HG03103 (cell line): ENCODE measurements at regions not wholly inside any gene's neighbourhood (a gene's known extent, or its start where the extent isn't known, plus 50 kb on each side); places are given as distances from the start of the nearest gene placed in this dataset.
"Not testable (repeated sequence)": the region's sequence is repeated elsewhere in the genome, so short reads cannot be mapped to it uniquely, and the experiment has no call there.

Source experiments
- ATAC-seq: cut with Tn5 transposase; IDR thresholded peaks from one replicate; pipeline ENCODE4 v1.9.1; 2021; ENCODE audit warnings: low read depth; ENCODE audit not compliant: unreplicated experiment

DNA sequence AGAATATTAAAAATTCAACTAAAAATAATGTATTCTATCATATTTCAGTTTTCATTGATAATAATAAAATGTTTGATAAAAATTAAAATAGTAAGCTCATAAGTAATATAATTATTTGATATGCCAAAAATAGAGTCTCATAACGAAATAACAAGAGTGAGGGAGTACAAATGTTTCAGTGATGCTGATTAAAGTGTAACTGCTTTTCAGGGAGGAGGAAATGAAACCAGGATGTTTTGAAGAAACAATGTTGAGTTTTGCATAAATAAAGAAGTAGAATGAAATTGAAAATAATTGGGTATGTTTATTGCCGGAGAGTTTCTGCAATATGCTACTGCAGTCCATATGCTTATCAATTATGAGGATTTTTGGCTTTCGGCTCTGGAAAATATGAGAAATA is 1159.8 kb upstream of the ADGRL2 start:
- peak; percentile 43 for ATAC-seq

DNA sequence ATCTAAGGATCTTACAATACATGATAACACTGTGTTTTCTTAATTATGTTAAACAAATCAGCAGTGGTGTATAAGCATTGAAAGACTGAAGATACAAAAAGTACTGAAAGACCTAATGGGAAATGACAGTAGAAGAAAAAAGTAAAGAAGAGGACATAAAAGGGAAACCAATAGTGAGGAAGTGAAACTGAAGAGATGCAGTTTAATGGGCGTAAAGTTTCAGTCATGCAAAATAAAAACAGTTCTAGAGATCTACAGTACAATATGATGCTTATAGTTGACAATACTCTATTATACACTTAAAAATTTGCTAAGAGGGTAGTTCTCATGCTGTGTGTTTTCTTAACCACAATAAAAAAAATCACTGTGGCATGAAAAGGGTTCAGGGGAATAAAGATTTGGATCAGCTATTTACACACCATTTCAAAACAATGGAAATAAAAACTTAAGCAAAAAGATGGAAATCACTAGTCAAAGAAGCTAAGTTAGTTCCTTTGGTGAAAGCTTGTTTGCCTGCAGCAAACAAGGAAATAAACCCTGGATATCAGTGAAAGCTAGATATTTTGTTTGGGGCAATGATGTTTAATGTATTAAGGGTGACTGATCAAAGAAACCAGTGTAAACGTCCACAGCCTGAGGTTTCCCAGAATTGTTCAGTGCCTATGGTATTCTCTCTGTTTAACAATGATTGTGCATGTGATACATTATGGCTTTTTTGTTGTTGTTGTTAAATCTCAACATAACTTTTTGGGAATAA is 1160.8 kb upstream of the ADGRL2 start:
- peak; percentile 98 for ATAC-seq

DNA sequence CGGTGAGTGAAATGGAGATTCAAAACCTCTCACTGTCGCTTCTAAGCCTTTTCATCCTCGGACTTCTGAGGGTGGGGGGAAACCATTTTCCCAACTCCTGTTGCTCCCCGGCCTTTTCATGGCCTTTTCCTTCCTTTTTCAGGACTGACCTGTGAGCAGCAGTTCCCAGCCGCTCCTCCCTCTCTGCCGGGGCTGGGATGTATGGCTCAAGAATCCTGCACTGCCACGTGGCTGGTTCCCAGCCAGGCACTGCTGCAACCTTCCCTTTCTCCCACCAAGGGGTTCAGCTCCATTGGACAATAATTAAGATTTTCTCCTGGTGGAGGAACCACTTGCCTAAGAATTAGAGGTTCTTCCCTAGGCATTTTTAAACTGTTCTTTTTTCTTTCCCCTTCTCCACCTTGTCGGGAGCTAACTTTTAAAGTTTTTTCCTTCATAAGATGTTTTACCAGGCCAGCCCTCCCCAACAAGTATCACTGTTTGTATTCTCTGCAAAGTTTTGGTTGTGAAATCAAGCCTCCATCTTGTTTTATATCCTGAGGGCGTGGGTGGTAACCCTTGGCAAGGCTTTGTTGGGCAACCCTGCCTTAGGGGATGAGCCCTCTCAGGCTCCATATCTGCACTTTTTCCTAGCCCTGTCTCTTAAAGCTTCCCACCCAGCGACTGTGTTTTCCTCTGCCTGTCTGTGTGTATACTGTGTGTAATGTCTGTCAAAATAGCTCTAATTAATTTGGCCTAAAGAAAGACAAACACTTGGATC is 1166.6 kb upstream of the ADGRL2 start:
- no peak for ATAC-seq

DNA sequence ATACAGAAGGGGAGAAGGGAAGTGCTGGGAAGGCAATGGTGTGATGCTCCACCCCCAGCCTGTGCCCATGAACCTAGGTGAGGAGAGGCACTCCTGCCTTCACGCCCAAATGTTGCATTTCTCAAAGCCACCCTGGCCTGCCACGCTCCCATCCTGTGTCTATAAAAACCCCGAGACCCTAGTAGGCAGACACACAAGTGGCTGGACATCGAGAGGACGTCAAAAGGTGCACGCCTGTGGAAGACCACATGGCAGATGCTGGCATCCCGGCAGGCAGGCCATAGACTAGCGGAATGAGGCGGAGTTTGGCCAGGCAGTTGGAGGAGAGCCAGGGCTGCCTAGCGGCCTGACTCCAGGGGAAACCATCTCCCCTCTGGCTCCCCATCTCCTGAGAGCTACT is 1168.5 kb upstream of the ADGRL2 start:
- ATAC-seq, result no peak

DNA sequence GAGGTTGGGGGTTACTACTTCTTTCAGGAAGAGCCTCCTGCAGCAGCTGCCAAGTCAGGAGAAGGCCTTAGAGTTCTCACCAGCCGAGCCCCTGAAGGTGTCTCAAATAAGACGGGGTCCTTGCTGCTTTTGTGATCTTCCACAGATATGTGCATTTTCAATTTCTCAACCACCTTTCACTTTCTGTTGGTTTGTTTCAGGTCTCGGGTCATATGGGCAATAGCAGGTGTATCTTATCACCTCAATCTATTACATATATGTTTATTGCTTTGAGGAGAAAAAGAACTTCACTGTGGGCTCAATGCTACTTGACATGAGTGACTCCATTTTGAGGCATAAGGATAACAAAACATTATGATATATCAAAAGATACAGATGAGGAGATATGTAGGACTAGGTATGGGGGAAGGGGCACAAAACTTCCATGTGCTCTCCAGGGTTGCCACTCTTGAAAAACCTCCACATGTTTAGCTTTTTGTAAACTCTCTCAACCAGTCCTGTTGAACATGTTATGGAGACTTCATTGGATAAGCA is 1171.4 kb upstream of the ADGRL2 start:
- ATAC-seq, result peak; percentile 57

DNA sequence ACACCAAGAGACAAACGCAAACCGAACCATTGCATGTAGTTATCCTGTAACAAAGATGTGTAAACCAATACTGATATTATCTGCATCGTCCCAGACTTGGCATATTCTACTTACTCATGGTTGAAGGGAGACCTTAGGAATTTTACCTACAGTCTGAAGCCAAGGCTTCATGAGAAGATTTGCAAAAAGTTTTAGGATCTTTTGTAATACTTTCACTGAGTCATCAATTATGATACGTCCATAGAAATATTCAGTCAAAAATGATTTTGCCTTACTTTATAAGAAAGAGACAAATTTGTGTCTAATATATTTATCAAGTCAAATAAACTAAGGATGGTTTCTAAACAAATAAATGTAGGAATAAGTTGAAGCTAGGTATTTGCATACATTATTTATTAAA is 1176.1 kb upstream of the ADGRL2 start:
- ATAC-seq, result no peak

DNA sequence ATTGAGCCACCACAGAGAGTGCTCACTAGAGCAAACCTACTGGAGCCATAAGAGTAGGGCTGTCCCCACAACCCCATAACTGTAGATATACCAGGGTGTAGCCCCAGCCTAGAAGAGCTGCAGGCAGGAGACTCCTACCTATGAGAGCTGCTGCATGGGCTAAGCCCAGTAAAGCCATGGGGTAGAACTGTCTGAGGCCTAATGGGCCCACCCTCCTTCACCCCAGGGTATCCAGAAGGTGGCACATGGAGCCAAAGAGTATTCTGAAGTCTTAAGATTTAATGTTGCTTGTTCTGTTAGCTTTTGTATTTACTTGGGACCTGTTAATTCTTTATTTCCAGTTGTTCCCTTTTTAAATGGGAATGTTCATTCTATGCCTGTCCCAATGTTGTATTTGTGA is 1193.7 kb upstream of the ADGRL2 start:
- ATAC-seq, result no peak

DNA sequence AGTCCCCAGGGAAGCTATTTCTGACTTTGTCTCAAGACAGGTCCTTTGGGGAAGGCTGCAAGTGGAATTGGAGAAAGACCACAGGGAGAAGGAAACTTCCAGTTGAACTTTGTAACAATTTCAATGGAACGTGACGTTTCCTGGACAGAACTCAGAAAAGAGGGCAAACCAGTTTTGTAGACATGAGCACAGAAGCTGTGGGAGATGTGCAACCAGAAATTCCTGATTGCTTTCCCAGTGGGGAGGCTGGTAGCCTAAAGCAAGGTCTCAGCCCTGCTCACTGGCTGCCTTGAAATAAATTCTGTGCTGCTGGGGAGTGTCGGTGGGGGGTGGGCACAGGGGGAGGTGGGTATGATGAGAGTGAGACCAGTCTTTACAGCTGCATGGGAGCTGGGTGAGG is 1206.7 kb upstream of the ADGRL2 start:
- ATAC-seq, result no peak

DNA sequence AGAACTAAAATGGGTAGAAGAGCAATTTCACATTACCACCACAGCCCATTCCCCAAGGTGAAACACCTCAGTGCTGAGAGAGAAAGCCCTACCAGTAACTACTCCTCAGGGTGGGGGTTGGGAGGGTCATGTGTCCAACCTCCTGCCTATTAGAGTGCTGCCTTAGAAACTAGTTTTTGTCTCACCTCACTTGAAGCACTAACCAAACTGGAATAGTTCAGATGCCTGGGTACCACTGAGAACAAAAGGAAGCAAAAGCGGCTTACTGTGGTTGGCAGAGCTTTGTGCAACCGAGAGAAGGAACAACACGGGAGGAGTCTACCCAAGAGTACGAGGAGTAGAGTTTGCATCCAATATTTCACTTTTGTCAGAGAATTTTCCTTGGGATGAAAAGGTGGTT is 1207.5 kb upstream of the ADGRL2 start:
- no peak for ATAC-seq

DNA sequence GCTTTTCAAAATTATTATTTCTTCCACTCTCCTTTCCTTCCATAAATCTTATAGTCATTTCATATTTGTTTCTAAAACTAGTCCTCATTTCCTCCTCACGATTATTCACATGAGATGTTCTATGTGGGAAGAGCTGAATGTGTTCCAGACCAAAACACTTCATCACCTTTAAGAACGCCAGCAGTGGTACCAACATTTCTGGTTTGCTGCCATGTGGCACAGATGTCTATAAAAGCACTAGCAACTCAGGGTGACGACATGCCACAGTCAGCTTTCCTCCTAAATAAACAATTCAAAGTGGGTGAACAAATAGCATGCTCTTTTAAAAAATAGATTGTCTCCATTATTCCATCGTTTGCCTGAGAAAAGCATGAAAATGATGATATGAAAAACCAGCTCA is 1217.8 kb upstream of the ADGRL2 start:
- no peak for ATAC-seq

DNA sequence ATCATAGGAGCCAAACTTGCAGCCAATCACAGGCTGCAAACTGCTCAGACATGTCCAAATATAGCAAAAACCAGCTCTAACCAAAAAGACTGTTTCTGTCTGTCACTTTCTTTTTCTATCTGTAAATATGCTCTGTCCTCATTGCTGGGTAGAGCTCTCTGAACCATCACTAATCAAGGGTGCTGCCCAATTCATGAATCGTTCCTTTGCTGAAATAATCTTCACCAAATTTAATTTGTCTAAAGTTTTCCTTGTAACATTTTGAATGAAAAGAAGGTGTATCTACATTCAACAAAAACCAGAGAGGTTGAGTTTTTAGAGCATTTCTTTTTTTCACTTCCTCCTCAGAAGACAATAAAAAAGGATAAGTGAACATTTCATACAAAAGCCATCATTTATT is 1221.7 kb upstream of the ADGRL2 start:
- no peak for ATAC-seq

DNA sequence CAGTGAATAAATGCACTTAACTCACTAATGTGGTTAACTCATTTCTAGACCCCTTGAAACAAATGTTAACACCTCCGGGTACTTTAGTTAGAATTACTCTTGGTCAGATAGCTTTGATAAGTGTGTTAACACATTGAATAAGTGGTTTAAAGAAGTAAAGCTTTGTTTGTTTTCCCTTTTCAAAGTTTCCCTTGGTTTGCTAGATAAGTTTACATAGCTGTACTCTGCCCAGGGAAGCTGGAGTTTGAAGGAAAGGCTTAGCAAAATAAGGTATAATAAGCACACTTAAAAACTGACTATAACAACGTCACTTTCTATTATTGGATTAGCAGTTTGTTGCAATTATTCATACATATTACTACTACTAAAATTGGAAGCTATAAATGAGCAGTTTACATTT is 1233.9 kb upstream of the ADGRL2 start:
- no peak for ATAC-seq

DNA sequence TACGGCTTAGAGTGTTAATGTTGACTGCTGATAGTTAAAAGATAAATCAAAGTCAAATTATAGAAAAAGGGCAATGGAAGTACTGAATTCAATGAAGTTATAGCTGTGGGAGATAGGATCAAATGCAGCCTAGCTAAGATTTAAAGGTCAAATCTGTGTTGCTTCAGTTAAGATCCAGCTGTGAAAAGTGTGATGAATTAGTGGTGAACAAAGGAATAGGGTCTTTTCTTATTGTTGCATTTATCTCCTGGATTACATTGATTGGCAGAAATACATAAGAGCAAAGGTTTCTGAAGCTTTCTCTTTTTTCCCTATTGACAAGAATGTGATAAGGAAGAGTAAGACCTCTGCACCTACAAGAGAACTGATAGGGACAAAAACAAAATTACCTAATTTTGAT is 1234.6 kb upstream of the ADGRL2 start:
- ATAC-seq, result no peak

DNA sequence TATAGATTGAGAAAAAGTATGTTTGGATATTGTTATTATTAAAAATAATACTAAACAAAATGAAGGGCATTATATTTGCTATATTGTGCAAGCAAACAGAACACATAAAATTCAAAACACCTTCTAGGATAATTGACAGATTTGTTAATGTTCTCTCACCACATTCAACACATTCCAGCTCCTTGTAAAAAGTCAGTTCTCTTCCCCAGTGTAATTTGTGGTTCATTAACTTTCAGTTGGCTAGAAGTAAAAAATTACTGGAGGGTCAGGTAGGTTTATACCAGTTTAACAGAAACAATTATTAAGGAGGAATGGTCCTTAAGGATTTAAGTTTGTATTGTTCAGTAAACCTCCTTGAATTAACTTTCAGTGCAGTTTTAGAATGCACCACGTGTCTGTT is 1235.3 kb upstream of the ADGRL2 start:
- ATAC-seq, result no peak

DNA sequence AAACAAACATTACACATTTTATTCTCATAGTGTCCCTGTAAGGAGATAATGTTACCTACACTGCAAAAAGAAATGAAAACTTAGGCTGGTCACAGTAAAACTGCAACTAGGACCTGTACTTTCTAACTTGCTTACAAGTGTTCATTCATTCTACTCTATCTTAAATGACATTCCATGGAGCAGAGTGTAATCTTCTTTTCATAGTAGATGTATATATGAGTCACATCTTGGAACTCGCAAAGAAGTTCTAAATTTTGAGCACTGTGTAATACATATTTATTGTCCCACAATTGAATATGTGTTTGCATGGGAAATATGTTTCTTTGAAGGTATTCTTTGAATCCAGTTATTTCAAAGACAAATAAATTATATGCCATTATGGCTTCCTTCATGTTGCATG is 1258.5 kb upstream of the ADGRL2 start:
- no peak for ATAC-seq

DNA sequence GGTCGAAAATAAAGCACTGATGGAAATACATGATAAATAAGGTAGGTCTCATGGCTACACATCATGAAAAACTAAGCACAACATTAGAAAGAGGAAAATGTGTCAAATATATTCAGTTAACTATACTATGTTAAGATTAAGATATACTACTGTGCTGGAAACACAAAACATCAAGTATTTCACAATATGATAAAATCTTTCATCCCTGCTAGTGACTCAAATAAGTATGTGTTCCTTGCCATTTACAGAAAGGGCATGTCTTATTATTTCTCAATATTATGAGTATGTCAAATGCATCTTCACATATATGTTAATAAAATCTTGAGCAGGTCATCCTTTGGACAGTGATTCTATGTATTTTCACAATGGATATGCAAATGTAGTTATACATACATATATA is 1260.1 kb upstream of the ADGRL2 start:
- ATAC-seq, result no peak

DNA sequence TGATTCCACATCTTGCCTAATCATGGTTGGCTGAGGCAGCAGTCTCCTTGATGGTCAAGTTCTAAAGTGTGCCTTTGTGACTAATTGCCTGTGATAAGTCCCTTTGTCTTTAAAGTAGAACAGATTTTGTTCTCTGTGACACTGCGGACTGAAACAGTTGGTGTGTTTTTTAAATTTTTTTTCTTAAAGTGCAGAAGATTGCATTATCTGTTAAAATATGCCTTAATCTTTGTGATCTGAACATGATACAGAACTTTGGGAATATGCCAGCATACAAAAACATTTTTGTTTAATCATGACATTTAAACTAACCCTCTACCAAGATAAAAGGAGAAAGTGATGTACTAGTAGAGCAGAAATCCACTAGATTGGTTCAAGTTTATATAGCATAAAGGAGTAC is 1260.6 kb upstream of the ADGRL2 start:
- ATAC-seq, result no peak

DNA sequence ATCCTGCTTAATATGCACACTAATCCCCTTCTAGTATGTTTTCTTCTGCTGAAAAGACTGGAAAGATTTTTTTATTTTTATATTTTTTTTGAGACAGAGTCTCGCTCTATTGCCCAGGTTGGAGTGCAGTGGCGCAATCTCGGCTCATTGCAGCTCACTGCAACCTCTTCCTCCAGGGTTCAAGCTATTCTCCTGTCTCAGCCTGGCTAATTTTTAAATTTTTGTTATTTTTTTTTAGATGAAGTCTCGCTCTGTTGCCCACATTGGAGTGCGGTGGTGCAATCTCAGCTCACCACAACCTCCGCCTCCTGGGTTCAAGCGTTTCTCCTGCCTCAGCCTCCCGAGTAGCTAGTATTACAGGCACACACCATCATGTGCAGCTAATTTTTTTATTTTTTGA is 1261.4 kb upstream of the ADGRL2 start:
- not testable (repeated sequence) for ATAC-seq

DNA sequence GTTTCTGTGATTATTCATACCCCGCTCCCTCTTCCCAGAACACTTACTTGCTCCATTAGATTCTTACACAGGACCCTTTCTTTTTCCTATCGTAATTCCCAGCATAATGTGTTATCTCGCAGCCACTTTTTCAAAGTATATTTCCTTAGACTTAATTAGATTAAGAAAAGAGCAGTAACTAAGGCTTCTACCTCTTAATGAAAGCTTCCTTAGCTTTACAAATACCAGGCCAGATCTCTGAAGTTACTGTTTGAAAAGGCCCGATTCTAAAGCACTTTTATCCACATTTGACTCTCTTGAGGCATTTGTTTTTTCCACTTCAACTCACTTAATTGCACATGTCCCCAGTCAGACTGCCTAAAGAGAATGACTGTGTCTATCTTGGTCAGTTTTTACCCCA is 1264.3 kb upstream of the ADGRL2 start:
- ATAC-seq, result no peak

DNA sequence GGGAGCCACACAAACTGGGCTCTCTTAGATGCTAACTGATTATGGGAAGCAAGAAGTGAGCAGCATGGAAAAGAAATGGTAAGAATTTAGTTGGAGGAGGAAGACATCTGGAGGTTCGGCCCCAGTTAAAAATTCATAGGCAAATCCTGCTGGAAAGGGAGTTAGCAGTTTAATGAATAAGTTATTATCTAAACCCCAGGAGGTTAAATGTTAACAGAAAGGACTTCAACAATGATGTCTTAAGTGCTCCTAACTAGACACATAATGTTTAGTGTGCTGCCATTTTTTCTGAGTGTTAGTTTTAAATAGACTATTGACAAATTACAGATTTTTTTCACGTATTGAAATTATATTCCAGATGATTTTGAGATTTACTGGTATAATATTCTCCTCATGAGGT is 1265.3 kb upstream of the ADGRL2 start:
- no peak for ATAC-seq

DNA sequence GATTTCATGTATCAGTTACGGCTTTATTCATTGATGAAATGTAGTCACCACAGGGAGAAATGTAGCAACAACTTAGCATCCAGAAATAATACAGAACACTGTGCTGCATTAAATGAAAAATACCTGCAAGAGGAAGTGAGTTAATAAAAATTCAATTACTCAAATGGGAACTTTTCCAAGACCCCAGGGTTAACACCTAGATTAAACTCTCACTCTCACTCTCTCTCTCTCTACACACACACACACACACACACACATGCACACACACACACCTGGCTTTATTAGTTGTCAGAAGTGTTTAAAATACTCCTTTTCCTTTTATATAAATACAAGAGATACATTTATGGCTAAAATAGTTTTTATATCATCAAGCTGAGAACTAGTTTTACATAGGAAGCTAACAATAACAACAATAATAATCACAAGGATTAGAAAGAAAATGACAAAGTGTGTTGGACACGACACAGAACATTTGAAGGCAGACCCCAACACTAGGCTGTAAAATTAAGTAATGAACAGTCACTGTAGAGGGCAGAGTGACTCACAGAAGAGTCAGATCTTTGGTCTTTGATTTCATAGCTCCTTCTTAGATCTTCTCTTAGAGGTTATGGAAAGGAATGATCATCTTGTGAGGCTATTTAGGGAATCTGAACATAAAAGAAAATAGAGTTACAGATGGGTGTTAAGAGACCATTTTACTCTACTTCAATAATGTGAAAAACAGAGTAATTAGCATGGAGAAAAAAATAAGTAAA is 1266.0 kb upstream of the ADGRL2 start:
- no peak for ATAC-seq
